GF-D8 (cell line): ENCODE measurements at regions not wholly inside any gene's neighbourhood (a gene's known extent, or its start where the extent isn't known, plus 50 kb on each side); places are given as distances from the start of the nearest gene placed in this dataset.
"Not testable (repeated sequence)": the region's sequence is repeated elsewhere in the genome, so short reads cannot be mapped to it uniquely, and the experiment has no call there.

Experiments used
- DNase-seq: peaks from one replicate; lab custom pipeline; 2025; lab: John Stamatoyannopoulos, UW

DNA sequence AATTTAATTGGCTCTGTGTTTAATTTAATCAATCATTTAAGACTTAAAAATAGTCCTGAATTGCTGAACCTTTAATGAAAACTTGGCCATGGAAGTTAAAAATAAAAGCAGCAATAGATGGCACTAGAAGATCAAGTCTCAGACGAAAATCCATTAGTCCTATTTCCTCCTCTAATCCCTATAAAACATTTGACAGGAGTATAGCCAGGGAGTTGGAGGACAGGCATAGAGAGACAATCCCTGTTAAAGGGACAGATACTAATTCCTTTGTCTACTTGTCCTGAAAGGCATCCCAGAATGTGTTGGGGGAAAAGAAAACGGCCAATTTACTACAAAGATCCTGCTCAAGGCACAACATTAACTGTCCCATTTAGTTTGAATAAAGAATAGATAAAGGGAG is 276.3 kb upstream of the TACR3 start:
- DNase-seq: no peak

- no peak for DNase-seq
Measured at GRCh38 chr4:103994059-103994458, 274.3 kb upstream of the TACR3 start.

DNA sequence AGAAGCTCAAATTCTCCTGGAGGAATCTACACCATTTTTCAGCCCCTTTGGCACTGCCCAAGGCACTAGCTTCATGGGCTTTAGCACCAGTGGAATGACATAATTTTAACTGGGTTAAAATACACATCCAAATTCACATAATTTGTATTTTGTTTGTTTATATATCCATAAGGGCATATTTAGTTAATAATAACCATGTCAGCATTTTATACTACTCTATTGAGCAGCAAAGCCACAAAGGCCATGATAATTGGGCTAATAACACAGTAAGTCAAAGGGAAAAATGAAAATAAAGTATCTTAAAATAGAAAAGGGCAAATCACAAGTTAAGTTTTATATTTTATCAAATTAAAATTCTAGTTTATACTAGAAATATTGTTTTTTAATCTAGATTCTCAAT is 262.7 kb upstream of the TACR3 start:
- no peak for DNase-seq

DNA sequence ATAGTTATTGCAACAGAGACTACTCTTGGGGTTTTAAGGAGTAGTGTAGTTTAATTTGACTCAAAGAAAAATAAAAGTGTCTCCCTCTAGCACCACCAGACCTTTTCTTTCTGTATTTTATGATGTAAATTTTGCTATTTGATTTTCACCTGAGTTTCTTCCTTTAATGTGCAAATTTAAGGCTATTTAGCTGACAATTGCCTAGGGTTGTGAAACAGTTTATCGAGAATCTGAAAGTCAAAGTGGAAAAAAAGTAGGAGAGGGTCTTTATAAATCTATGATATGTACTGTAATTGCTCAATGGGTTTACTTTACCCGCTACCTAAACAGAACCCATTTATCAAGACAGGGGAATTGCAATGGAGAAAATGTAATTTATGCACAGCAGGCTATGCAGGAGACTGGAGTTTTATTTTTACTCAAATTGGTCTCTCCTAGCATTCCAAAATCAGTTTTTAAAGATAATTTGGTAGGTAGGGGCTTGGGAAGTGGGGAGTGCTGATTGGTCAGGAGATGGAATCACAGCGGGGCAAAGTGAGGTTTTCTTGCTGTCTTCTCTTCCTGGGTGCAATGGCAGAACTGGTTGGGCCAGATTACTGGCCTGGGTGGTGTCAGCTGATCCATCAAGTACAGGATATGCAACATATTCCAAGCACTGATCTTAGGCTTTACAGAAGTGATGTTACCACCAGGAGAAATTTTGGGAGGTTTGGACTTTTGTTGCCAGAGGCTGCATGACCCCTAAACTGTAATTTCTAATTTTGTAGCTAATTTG is 228.6 kb upstream of the TACR3 start:
- DNase-seq: no peak

DNA sequence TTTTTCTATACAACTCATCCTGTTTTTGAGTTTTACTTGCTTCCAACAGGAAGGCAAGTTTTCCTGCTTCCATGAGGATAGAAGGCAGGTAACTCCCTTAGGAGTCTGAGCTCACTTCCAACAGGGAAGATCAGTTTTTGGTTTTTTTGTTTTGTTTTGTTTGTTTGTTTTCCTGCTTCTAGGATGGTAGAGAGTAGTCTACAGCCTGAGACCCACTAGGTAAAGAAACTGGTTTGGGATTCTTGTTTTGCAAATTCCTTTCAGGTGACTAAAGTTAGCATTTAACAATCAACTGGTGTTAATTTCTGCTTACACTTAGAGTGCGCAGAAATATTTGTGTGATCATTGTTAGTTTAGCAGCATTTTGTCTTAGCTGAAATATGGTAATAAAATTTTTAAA is 227.8 kb upstream of the TACR3 start:
- DNase-seq: no peak

DNA sequence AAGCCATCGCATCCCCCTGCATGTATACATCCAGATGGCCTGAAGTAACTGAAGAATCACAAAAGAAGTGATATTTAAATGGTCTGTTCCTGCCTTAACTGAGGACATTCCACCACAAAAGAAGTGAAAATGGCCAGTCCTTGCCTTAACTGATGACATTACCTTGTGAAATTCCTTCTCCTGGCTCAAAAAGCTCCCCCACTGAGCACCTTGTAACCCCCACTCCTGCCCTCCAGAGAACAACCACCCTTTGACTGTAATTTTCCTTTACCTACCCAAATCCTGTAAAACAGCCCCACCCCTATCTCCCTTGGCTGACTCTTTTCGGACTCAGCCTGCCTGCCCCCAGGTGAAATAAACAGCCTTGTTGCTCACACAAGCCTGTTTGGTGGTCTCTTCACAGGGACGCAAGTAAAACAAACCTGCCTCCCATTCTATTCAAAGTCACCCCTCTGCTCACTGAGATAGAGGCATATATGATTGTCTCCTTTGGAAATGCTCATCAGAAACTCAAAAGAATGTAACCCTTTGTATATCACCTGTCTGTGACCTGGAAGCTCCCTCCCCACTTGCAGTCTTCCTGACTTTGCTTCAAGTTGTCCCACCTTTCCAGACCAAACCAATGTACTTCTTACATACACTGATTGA is 227.0 kb upstream of the TACR3 start:
- not testable (repeated sequence) for DNase-seq

DNA sequence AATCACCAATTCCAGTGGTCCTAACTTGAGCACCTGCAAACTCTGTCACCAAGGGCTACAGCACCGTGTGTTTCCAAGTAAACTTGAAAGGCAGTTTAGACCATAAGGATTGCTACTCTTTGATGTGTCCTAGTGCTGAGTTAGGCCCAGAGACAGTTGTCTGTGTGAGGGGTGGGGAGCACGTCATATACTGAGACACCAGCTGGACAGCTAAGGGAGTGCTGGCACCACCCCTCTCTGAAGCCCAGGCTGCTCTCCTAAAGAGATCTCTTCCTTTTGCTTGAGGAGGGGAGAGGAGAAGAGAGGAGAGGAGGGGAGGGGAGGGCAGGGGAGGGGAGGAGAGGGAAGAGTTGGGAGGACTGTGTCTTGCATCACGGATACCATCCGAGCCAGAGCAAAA is 218.7 kb upstream of the TACR3 start:
- DNase-seq: no peak

DNA sequence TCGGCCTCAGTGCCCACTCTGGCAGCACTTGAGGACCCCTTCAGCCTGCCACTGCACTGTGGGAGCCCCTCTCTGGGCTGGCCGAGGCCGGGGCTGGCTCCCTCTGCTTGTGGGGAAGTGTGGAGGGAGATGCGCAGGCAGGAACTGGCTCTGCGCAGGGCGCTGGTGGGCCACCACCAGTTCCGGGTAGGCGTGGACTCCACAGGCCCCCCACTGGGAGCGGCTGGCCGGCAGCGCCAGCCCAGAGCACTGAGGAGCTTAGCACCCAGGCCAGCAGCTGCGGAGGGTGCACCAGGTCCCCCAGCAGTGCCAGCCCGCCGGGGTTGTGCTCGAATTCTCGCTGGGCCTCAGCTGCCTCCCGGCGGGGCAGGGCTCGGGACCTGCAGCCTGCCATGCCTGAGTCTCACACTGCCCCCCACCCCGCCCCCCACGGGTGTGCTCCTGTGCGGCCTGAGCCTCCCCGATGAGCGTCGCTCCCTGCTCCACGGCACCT is 216.9 kb upstream of the TACR3 start:
- no peak for DNase-seq

GRCh38 chr4:103934178-103934789 is 214.5 kb upstream of the TACR3 start:
- DNase-seq: peak; percentile 11

GRCh38 chr4:103928370-103928769 is 208.6 kb upstream of the TACR3 start:
- no peak for DNase-seq

DNA sequence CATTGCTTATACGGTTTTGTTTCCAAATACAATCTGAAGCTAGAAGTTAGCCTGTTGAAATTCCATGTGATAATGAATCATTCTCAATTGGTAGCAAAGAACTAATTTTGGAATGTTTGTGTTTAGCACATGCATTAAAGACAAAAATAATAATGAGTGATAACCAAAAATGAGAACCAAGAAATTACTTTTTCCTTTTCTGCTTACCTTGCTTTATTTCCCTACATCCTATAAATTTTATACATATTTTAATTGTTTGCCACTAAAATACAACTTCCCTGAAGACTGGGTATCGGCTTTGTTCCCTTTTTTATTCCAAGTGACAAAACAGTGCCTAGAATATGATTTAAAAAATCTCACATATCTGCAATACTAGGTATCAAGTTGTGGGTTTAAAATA is 203.8 kb upstream of the TACR3 start:
- DNase-seq: no peak

DNA sequence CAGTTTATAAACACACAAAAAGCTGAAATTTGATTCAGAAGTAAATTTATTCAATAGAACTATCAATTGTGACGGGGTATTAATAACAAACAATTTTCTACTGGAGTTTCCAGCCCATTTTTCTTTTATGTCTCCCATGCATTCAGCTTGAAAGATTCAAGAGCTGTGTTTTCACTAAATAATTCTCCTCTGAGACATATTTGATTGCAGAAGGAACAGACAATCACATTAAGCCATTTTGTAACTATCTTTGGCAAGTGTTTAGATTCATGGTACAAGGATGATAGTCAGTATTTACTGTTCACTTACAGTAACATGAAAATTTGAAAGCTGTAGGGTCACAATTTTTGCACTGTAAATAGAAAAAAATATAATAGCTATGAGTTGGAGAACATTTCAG is 198.4 kb upstream of the TACR3 start:
- DNase-seq: no peak

DNA sequence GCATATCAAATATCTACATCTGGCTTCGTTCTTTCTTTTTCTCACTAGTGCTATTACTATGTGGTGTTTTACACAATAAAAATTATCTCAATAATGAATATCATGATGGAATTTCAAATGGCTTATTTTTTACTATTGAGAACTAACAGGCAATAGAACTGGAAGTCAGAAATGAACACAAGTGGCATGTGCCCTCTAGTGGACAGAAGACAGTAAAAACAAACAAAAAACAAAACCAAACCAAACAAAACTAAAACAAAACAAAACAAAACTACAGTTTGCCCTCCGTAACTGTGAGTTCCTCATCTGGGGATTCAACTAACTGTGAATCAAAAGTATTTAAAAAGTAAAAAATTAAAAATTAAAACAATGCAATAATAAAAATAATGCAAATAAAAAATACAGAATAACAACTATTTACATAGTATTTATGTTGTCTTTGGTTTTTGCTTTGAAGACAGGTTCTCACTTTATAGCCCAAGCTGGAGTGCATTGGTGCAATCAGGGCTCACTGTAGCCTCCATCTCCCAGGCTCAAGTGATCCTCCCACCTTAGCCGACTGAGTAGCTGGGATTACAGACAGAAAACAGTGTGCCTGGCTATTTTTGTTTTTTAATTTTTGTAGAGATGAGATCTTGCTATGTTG is 195.6 kb upstream of the TACR3 start:
- DNase-seq: no peak

DNA sequence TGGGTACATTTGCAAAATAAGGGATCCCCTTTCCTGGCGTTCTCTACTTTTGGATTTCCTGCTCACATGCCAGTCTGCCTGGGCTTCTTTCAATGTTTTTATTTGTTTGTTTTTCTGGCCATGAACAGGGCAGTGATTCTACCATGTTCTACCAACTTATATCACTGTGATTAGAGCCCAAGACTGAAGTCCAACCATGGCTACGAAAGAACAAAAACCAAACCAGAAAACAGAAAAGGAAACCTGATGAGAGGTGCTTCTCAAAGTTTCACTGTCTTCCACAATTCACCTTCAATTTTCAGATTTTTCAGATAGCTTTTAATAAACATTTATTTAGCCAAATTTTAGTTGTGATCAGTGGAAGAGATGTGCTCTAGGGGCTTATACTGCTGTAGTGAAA is 187.6 kb upstream of the TACR3 start:
- no peak for DNase-seq

DNA sequence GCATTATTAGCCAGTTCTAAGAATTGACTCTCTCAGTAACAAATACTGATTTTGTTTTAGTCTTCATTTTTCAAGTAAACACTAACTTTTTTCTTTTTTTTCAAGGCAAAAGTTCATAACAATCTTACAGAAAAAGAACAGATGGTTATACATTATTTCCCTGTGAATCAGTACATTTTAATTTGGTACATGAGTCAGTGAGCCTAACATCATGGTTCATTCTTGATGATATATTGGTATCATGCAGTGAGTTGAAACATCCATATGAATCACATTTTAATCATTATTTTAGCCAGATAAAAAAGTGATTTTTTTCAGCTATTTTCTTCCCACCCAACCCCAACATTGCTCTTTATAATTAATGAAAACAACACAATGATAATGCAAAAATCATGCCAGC is 184.3 kb upstream of the TACR3 start:
- DNase-seq: no peak

GRCh38 chr4:103902730-103903129 is 182.9 kb upstream of the TACR3 start:
- no peak for DNase-seq

GRCh38 chr4:103895876-103896465 is 176.2 kb upstream of the TACR3 start:
- DNase-seq: no peak

- no peak for DNase-seq
Measured at GRCh38 chr4:103892586-103892985, 172.8 kb upstream of the TACR3 start.

DNA sequence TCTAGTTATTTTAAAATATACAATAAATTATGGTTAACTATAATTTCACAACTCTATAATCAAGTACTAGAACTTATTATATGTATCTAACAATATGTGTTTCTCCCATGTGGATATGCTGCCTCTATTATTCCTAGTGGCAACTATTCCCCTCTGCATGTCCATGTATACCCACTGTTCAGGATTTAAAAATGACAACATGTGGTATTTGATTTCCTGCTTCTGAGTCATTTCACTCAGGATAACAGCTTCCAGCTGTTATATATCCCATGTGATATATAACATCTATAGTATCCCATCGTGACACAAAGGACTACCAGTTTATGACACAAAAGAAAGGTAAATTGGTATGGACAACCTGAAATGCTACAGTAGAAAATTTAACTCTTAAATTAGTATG is 167.4 kb upstream of the TACR3 start:
- no peak for DNase-seq

GRCh38 chr4:103885152-103885551 is 165.4 kb upstream of the TACR3 start:
- DNase-seq: no peak

DNA sequence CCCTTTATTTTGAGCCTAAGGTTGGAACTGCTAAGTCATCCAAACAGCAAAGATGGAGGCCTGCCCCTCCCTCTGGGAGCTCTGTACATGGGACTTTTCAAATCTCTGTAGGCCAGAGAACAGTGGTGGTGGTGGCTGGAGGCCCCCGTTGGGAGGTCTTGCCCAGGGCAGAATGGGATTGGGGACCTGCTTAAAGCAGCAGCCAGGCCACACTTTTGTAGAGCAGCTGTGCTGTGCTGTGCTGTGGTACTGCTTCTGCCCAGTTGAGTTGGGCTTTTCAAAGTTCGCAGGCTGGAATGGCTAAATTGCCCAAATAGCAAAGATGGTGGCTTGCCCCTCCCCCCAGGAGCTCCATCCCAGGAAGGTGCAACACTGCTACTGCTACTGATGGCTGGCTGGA is 147.5 kb upstream of the TACR3 start:
- DNase-seq: no peak

- DNase-seq: no peak
Measured at GRCh38 chr4:103853627-103854026, 133.8 kb upstream of the TACR3 start.
